ENCODE measurements at regions not wholly inside any gene's neighbourhood (a gene's known extent, or its start where the extent isn't known, plus 50 kb on each side); places are given as distances from the start of the nearest gene placed in this dataset.

GRCh38 chr16:48909231-48909630 is 299.3 kb upstream of the N4BP1 start:
- TF ChIP-seq CTCF (conservative IDR thresholded peaks at IDR 0.05 in 1 of 2, IDR thresholded peaks at IDR 0.05 in 1 of 2; ENCODE audit: low read depth in 1 of 2, low read length in 2 of 2) (no peak), EZH2 (IDR thresholded peaks at IDR 0.05; ENCODE audit: low read length, missing control alignments) (no peak)

All from fibroblast of lung (primary cell).